GM12878 (cell line): ENCODE measurements at regions not wholly inside any gene's neighbourhood (a gene's known extent, or its start where the extent isn't known, plus 50 kb on each side); places are given as distances from the start of the nearest gene placed in this dataset.

ENCODE experiments used
- ATAC-seq: fragments of 200-7000 bp; cut with Tn5 transposase; 3 replicates; pipeline ENCODE4 v1.9.1; 2020; ENCODE audit warnings: mild to moderate bottlenecking, moderate library complexity
- BruUV-seq: library from RNA; stranded (reverse); fragments of 400-500 nt; replicated peaks from 2 replicates; lab custom pipeline; 2021; lab: Mats Ljungman, UMichigan
- CTCF ChIA-PET: fragments of 300-600 bp; sonication (Branson Sonifier 250); formaldehyde crosslinking; extraction: SDS; loops from one replicate; lab custom pipeline; 2021; ENCODE audit warnings: inconsistent platforms; lab: Yijun Ruan, JAX
- POLR2A ChIA-PET: fragments of 350-600 bp; formaldehyde crosslinking; extraction: SDS; loops from one replicate; lab custom pipeline; 2021; ENCODE audit warnings: inconsistent platforms; lab: Charles Lee
- RAD21 ChIA-PET: fragments of 300-600 bp; sonication (Branson Sonifier 250); formaldehyde crosslinking; loops from one replicate; lab custom pipeline; 2023; ENCODE audit warnings: antibody characterized with exemption; ENCODE audit not compliant: unreplicated experiment; lab: Charles Lee
- SMC1A ChIA-PET: fragments of 300-600 bp; sonication (Branson Sonifier 250); formaldehyde crosslinking; loops from one replicate; lab custom pipeline; 2023; ENCODE audit not compliant: unreplicated experiment, uncharacterized antibody; lab: Charles Lee
- DNase-seq: peaks from one replicate; pipeline ENCODE4 v3.0.0-alpha.2; 2011; ENCODE audit warnings: low read depth, low spot score
- FAIRE-seq: peaks from 3 replicates; lab custom pipeline; 2011; peaks lifted over from hg19 to GRCh38; lab: Jason Lieb, UNC
- H2AFZ ChIP-seq: 2 replicates; pipeline ENCODE4 v1.6.0; 2011; ENCODE audit warnings: low read depth, low read length, control low read depth; ENCODE audit not compliant: control insufficient read depth
- H3K27ac ChIP-seq: 2 replicates; pipeline ENCODE4 v1.5.1; 2011; ENCODE audit warnings: control low read depth; ENCODE audit not compliant: control insufficient read depth, insufficient read depth
- H3K27me3 ChIP-seq, 2 experiments: replicated peaks in 1 of 2; 2 replicates each; pipeline versions ENCODE4 v1.6.0 to v1.6.1; 2011; ENCODE audit warnings: low read length in 1 of 2; ENCODE audit not compliant: control insufficient read depth in 2 of 2, insufficient read depth in 2 of 2
- H3K36me3 ChIP-seq, 2 experiments: 2 replicates each; pipeline ENCODE4 v1.5.1; 2011; ENCODE audit warnings: low read length in 1 of 2; ENCODE audit not compliant: control insufficient read depth in 2 of 2, insufficient read depth in 2 of 2
- H3K4me1 ChIP-seq: 2 replicates; pipeline ENCODE4 v1.6.1; 2011; ENCODE audit warnings: mild to moderate bottlenecking, low read length, moderate library complexity, mixed read lengths; ENCODE audit not compliant: control insufficient read depth, insufficient read depth
- H3K4me2 ChIP-seq: 2 replicates; pipeline ENCODE4 v1.6.0; 2011; ENCODE audit warnings: control low read depth; ENCODE audit not compliant: control insufficient read depth, insufficient read depth
- H3K4me3 ChIP-seq: fragments of 200-600 bp; sonication (generic); 2 replicates; pipeline ENCODE4 v1.5.1; 2016
- H3K79me2 ChIP-seq: 2 replicates; pipeline ENCODE4 v1.6.0; 2011; ENCODE audit warnings: low read length; ENCODE audit not compliant: control insufficient read depth, insufficient read depth
- H3K9ac ChIP-seq: 2 replicates; pipeline ENCODE4 v1.8.0; 2011; ENCODE audit warnings: low read length, control low read depth, mixed read lengths; ENCODE audit not compliant: control insufficient read depth, insufficient read depth
- H3K9me3 ChIP-seq: replicated peaks from 3 replicates; pipeline ENCODE4 v1.5.1; 2011; ENCODE audit warnings: mild to moderate bottlenecking, low read length; ENCODE audit not compliant: control insufficient read depth, insufficient read depth
- H4K20me1 ChIP-seq: 2 replicates; pipeline ENCODE4 v1.6.0; 2011; ENCODE audit not compliant: control insufficient read depth, insufficient read depth
- BACH1 ChIP-seq: fragments of 450-650 bp; IDR thresholded peaks from 2 replicates; pipeline ENCODE4 v1.6.1; 2017; ENCODE audit warnings: mild to moderate bottlenecking, borderline replicate concordance
- CREM ChIP-seq: IDR thresholded peaks from 2 replicates; pipeline ENCODE4 v1.6.1; 2014; ENCODE audit warnings: antibody characterized with exemption, low read depth
- ESRRA ChIP-seq: IDR thresholded peaks from 2 replicates; pipeline ENCODE4 v1.6.1; 2012; ENCODE audit warnings: mild to moderate bottlenecking, low read length, improper control_type of control experiment
- ETV6 ChIP-seq, 2 experiments: fragments of 450-650 bp in 1 of 2; IDR thresholded peaks in 1 of 2; conservative IDR thresholded peaks in 1 of 2; 2 replicates each; pipeline ENCODE4 v1.6.1; 2014; ENCODE audit warnings: antibody characterized with exemption in 1 of 2, borderline replicate concordance in 1 of 2, low read depth in 1 of 2, mild to moderate bottlenecking in 1 of 2, moderate library complexity in 1 of 2
- GABPA ChIP-seq: IDR thresholded peaks from 2 replicates; pipeline ENCODE4 v1.6.1; 2014; ENCODE audit warnings: antibody characterized with exemption, low read depth, mild to moderate bottlenecking, inconsistent platforms
- HDAC6 ChIP-seq: fragments of 200-600 bp; sonication (generic); IDR thresholded peaks from one replicate; pipeline ENCODE4 v1.8.0; 2017; ENCODE audit warnings: antibody characterized with exemption; ENCODE audit not compliant: unreplicated experiment
- IKZF1 ChIP-seq: fragments of 450-650 bp; conservative IDR thresholded peaks from 2 replicates; pipeline ENCODE4 v1.6.1; 2017; ENCODE audit warnings: antibody characterized with exemption, mild to moderate bottlenecking
- KDM1A ChIP-seq: fragments of 200-600 bp; sonication (generic); IDR thresholded peaks from 2 replicates; pipeline ENCODE4 v1.6.1; 2016; ENCODE audit warnings: borderline replicate concordance
- NFXL1 ChIP-seq: fragments of 450-650 bp; IDR thresholded peaks from 2 replicates; pipeline ENCODE4 v1.6.1; 2017; ENCODE audit warnings: antibody characterized with exemption, mild to moderate bottlenecking, borderline replicate concordance
- RCOR1 ChIP-seq: conservative IDR thresholded peaks from 2 replicates; pipeline ENCODE4 v1.6.1; 2012; ENCODE audit warnings: low read depth, low read length, improper control_type of control experiment
- SIX5 ChIP-seq: IDR thresholded peaks from 2 replicates; pipeline ENCODE4 v1.6.1; 2011; ENCODE audit warnings: mild to moderate bottlenecking, low read depth, low read length, moderate library complexity; ENCODE audit not compliant: severe bottlenecking
- SUPT20H ChIP-seq: IDR thresholded peaks from 2 replicates; pipeline ENCODE4 v1.6.1; 2011; ENCODE audit warnings: low read depth, mild to moderate bottlenecking, low read length, moderate library complexity, borderline replicate concordance; ENCODE audit not compliant: control insufficient read depth
- TAF1 ChIP-seq: IDR thresholded peaks from 2 replicates; pipeline ENCODE4 v1.6.1; 2011; ENCODE audit warnings: mild to moderate bottlenecking, low read depth, low read length, borderline replicate concordance
- WGBS: methylation state at CpG from one replicate; pipeline ENCODE4 v1.1.6; 2016; ENCODE audit warnings: low lambda C conversion rate; ENCODE audit not compliant: insufficient replicate concordance, insufficient coverage; ENCODE audit errors: missing lambda C conversion rate; 5-methylcytosine and 5-hydroxymethylcytosine counted together
- in situ Hi-C: fragments of 300-500 bp; cut with MboI; formaldehyde crosslinking; loops from 9 replicates; pipeline ENCODE4 v1.14.3; 2018; ENCODE audit warnings: mixed read lengths
- intact Hi-C: fragments of 100-400 bp; cut with micrococcal nuclease; formaldehyde crosslinking; loops from one replicate; pipeline ENCODE4 v1.14.2; 2022; ENCODE audit not compliant: unreplicated experiment
- TF ChIP-seq, protein P1 (sequence below): fragments of 450-650 bp; IDR thresholded peaks from 2 replicates; pipeline ENCODE4 v1.6.1; 2018; ENCODE audit warnings: mild to moderate bottlenecking, low read depth, moderate library complexity; ENCODE audit not compliant: partially characterized antibody
- TF ChIP-seq, protein P2 (sequence below): IDR thresholded peaks from 2 replicates; pipeline ENCODE4 v1.6.1; 2011; ENCODE audit warnings: borderline replicate concordance, low read depth, mild to moderate bottlenecking, moderate library complexity, mixed read lengths, low read length; ENCODE audit not compliant: insufficient read depth; ENCODE audit errors: extremely low read length
- TF ChIP-seq, protein P3 (sequence below): IDR thresholded peaks from 2 replicates; pipeline ENCODE4 v1.6.1; 2012; ENCODE audit warnings: improper control_type of control experiment, low read depth, low read length; ENCODE audit not compliant: insufficient replicate concordance

DNA sequence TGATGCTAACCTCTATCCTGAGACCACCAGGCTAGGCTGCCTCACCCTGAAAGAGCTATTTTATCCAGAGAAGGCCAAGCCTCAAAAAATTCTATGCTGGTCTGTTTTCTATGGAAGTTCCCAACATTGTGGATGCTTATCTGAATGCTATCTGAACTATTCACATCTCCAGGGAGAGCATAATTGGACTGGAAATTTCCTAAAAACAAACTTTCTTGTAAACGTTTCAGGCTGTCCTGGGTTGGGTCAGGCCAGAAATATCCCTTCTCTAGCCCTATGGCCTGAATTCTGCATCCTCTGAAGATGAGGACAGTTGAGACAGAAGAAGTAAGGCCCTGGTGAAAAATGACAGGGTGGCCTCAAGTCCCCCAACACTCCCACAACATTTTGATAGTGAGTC lies 706.4 kb upstream of the NR2F2 start:
- CTCF ChIA-PET: no interaction called here
- Histone ChIP-seq H3K79me2 (no peaks in the 10 kb centered on the region), H3K27ac (no peak overlapping the region), H3K4me3 (no peak overlapping the region), H3K9me3 (no peaks in the 10 kb centered on the region; the same call in 2 of the 3 replicates), H3K27me3 (no peaks in the 10 kb centered on the region), H3K4me2 (no peak overlapping the region), H3K36me3 (no peaks in the 10 kb centered on the region), H3K4me1 (no peaks in the 10 kb centered on the region), H3K9ac (no peak overlapping the region), H4K20me1 (no peaks in the 10 kb centered on the region), H2AFZ (no peak overlapping the region)
- intact Hi-C loops (no loop called here), in situ Hi-C loops (no loop called here)
- DNase-seq: no peak
- SMC1A ChIA-PET: interaction anchor here (1.0 to 3.0 kb wide), 4 partner anchors 11 to 166 kb away, joined by 3 to 11 read pairs (median 4); no protein-coding TSS in a partner anchor
- RAD21 ChIA-PET: no interaction called here
- TF ChIP-seq SUPT20H (no peak), BACH1 (no peak), HDAC6 (no peak), CREM (no peak), ETV6 (conservative IDR thresholded peaks at IDR 0.05 in 1 of 2, IDR thresholded peaks at IDR 0.05 in 1 of 2; ENCODE audit: borderline replicate concordance in 1 of 2, low read depth in 1 of 2) (no peak), RCOR1 (no peak), NFXL1 (no peak), IKZF1 (no peak), GABPA (no peak), SIX5 (no peak), KDM1A (no peak), ESRRA (no peak), TAF1 (no peak)
- TF ChIP-seq, protein P1, sequence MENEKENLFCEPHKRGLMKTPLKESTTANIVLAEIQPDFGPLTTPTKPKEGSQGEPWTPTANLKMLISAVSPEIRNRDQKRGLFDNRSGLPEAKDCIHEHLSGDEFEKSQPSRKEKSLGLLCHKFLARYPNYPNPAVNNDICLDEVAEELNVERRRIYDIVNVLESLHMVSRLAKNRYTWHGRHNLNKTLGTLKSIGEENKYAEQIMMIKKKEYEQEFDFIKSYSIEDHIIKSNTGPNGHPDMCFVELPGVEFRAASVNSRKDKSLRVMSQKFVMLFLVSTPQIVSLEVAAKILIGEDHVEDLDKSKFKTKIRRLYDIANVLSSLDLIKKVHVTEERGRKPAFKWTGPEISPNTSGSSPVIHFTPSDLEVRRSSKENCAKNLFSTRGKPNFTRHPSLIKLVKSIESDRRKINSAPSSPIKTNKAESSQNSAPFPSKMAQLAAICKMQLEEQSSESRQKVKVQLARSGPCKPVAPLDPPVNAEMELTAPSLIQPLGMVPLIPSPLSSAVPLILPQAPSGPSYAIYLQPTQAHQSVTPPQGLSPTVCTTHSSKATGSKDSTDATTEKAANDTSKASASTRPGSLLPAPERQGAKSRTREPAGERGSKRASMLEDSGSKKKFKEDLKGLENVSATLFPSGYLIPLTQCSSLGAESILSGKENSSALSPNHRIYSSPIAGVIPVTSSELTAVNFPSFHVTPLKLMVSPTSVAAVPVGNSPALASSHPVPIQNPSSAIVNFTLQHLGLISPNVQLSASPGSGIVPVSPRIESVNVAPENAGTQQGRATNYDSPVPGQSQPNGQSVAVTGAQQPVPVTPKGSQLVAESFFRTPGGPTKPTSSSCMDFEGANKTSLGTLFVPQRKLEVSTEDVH: no peak
- TF ChIP-seq, protein P2, sequence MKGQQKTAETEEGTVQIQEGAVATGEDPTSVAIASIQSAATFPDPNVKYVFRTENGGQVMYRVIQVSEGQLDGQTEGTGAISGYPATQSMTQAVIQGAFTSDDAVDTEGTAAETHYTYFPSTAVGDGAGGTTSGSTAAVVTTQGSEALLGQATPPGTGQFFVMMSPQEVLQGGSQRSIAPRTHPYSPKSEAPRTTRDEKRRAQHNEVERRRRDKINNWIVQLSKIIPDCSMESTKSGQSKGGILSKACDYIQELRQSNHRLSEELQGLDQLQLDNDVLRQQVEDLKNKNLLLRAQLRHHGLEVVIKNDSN: no peak
- TF ChIP-seq, protein P3, sequence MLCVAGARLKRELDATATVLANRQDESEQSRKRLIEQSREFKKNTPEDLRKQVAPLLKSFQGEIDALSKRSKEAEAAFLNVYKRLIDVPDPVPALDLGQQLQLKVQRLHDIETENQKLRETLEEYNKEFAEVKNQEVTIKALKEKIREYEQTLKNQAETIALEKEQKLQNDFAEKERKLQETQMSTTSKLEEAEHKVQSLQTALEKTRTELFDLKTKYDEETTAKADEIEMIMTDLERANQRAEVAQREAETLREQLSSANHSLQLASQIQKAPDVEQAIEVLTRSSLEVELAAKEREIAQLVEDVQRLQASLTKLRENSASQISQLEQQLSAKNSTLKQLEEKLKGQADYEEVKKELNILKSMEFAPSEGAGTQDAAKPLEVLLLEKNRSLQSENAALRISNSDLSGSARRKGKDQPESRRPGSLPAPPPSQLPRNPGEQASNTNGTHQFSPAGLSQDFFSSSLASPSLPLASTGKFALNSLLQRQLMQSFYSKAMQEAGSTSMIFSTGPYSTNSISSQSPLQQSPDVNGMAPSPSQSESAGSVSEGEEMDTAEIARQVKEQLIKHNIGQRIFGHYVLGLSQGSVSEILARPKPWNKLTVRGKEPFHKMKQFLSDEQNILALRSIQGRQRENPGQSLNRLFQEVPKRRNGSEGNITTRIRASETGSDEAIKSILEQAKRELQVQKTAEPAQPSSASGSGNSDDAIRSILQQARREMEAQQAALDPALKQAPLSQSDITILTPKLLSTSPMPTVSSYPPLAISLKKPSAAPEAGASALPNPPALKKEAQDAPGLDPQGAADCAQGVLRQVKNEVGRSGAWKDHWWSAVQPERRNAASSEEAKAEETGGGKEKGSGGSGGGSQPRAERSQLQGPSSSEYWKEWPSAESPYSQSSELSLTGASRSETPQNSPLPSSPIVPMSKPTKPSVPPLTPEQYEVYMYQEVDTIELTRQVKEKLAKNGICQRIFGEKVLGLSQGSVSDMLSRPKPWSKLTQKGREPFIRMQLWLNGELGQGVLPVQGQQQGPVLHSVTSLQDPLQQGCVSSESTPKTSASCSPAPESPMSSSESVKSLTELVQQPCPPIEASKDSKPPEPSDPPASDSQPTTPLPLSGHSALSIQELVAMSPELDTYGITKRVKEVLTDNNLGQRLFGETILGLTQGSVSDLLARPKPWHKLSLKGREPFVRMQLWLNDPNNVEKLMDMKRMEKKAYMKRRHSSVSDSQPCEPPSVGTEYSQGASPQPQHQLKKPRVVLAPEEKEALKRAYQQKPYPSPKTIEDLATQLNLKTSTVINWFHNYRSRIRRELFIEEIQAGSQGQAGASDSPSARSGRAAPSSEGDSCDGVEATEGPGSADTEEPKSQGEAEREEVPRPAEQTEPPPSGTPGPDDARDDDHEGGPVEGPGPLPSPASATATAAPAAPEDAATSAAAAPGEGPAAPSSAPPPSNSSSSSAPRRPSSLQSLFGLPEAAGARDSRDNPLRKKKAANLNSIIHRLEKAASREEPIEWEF: no peak
- POLR2A ChIA-PET: no interaction called here
- no TSS peak for BruUV-seq
- 8% methylated on average over 1 of the region's 1 CpG for WGBS
- no peak for ATAC-seq
- no peak for FAIRE-seq
